GM21390 (cell line): ENCODE measurements at regions not wholly inside any gene's neighbourhood (a gene's known extent, or its start where the extent isn't known, plus 50 kb on each side); places are given as distances from the start of the nearest gene placed in this dataset.

Experiments used
- ATAC-seq: cut with Tn5 transposase; IDR thresholded peaks from one replicate; pipeline ENCODE4 v1.9.1; 2021; ENCODE audit not compliant: unreplicated experiment

DNA sequence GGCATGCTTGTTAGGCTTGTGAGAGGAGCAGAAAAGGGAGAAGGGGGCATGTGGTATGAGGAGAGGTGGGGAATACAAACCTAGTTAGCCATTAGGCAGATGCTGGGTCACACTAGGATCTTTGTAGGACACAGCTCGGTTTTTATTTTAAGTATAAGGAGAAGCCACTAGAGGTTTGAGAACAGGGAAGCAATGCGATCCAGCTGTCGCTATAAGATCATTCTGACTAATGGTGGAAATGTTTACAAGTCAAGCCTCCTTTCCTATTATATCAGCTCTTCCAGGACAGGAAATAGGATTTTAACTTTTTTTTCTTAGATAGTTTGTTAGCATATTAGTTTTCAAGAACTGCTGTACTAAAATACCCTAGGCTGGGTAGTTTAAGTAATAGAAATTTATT is 609.9 kb downstream of the INSC start:
- no peak for ATAC-seq

DNA sequence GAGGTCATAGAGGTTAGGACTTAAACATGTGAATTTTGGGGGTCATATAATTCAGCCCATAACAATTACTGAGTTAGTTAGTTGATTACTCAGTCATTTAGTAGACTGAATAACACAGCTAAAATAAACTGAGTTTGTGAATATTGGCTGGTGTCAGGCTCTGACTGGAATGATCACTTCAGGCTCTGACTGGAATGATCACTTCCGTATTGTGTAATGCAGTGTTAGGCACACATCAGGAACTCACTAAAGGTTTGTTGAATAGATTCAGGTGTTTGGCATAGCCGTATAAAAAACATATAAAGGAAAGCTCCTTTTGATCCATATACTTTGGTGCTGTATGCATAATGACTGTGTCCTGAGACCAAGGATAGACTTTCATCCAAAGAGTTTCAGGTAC is 610.5 kb downstream of the INSC start:
- ATAC-seq: no peak

DNA sequence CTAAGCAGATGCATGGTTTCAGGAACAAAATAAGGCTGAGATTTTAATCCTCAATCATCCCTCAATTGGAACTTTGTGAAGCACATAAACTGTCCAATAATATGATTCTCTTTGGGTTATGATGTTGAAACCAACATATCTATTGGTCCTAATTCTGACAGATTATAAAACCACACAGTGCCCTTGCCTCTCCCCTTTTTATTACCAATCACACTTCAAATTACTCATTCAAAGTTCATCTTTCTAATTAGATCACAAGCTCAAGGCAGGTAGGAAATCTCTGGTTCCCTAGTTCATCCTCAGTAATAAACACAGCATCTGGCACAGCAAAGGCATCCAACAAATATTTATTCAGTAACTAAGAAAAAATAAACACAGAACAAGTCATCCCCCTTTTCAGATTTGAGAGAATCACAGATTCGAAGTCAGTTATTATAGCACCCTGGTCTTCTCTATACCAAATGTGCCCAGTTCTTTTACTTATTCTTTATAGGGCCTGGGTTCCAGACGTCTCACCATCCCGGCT is 611.6 kb downstream of the INSC start:
- ATAC-seq: no peak

DNA sequence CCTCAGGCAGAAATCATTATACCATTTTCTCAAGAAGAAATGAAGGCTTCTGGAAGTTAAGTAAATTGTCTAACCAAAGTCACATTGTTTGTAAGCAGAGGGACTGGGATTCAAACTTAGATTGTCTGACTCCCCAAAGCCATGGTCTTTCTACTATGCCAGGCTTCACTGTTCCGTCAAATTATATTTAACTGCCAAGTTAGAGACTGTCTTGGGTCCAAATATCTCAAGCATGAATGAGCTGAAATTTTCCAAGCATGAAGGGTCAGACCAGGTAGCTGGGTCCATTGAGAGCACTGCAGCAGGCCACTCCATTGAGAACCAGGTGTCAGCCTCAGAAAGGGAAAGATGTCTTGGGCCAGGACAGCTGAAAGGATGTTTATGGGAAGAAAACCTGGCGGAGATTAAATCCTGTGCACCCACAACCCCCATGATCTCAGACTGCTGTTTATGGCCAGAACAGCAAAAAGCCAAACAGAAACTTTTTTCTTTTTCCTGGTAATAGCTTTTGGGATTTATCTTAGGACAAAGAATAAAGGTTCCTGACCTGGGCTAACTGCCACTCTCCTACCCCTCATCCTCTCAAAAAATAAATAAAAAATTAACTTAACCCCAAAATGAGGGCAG is 612.3 kb downstream of the INSC start:
- no peak for ATAC-seq

DNA sequence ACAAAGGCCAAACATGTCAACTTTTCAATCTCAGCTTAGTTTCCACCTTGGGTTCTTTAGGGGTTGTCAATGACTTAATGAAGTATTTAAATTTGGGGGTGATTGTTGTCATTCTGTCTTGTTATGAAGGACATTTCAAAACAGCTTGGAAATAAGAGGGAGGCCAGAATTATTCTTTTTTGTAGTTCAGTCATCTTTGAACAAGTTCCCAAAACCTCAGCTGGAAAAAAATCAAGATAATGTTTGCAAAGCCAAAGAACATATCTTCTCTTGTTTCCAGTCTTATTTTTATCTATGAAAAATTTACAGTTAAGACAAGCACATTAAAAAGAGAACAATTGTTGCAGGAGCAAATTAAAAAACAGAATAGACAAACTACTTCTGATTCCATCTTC is 612.8 kb downstream of the INSC start:
- no peak for ATAC-seq

DNA sequence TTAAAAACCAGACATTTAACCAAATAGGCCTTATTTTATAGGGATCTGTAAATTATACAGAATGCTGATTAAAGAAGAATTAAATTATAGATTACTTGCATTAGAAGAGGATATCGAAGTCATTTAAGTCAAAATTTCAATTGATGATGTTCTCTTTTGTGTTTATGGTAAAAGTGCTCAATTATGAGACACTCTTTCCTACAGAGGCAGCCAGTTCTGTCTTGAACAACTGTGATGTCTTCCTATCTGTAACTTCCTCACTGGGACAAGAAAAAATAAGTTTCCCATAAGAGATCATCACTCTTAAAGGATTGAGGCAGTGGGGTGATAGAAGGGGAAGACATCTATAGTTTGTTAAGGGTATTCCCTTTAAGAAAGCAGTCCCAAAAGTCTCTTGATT is 613.5 kb downstream of the INSC start:
- no peak for ATAC-seq

DNA sequence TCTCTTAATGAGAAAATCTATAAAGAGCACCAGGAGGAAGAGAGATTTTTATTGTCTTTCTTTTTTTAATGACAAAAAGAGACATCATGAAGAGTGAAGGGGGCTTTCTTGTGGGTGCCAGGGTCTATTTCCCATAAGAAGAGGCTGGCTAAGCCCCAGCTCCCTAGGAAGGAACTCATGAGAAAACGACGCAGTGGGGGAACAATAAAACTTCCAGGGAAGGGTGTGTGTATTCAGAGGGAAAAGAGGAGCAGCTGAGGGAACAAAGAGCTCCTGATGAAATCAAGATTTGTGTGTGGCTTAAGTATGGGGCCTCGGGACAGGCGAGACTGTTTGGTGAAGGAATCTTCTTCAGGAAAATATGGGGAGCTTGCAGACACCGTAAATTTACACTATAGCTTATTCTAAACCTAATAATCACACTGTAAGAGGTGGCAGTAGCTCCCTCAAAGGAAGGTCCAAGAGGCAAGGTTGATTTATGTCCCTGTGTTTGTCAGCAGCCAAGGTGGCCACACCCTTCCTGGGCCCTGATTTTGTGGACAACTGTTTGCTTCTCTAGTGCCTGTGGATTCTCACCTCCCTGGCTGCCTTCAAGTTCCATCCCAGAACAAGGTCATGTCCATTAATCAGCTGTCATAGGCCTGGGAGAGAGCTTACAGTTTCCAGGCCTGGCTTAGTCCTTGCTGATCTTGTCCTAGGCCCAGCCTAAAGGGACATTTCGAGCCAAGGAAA is 615.7 kb downstream of the INSC start:
- ATAC-seq: no peak

DNA sequence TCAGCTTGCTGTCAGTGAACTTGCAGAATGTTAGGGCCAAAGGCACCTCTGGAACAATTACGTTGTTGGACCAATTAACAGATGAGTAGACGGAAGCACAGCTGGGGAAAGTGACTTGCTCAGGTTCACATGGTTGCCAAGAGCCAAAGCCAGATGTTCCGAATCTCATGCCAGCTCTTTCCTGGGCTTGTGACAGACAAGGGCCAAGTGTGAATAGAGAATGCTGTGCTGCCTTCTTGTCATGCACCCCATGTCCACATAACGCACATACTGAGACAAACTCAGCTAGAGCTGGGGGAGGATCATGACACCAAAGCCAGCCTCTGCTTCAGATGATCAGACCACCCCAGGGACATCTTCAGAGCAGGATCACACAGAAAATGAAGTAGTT is 616.3 kb downstream of the INSC start:
- ATAC-seq: no peak

DNA sequence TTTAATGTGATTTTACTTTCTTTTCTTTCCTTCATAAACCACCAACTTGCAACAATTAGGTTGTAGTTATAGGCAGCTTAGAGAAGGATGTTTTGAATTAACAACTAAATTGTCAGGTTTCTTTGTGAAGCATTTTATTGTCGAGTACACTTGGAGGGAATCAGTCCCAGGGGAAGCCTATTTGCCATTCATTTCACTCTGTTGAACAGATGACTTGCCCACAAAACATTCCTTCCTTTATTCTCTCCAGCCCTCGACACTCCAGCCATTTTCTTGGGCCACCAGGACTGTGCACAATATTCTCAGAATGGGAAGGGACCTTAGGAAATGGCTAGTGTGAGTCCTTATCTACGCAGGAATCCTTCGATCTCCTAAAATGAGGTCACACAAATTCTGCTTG is 620.6 kb downstream of the SOX6 start:
- no peak for ATAC-seq

DNA sequence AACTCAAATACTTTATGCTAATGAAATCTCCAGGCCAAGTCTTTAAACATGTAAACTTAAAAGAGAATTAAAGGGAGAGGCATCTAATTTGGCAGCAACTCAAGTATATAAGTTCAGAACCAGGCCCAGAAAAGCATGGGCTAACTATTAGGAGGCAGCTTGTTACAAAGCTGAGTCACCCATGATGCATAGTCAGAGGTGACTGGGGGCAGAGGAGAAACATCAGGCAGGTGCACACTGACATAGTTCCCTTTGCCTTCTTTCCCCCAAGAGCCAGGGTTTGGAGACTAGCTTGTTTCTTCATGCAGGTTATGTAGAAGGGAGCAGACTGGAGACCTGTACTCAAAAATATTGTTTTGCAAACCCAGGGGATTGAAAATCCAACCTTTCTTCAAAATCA is 619.0 kb downstream of the SOX6 start:
- ATAC-seq: no peak

DNA sequence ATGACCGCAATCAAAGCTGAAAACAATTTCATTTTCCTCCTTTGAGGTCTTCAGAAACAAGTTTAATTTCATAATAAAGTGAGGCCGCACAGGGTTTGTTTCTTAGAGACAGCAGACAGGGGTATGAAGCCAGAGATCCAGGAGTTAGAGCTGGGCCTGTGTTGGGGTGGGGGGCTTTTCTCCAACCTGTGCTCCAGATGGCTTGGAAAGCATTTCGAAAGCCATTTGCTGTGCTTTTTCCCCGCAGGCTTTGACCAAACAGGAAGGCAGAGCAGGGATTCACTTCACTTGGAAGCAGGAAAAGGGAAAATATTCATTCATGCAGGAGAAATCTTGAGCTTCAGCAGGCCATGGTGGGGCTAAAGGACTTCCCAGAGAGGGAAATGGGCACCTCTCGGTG is 617.4 kb downstream of the SOX6 start:
- no peak for ATAC-seq

DNA sequence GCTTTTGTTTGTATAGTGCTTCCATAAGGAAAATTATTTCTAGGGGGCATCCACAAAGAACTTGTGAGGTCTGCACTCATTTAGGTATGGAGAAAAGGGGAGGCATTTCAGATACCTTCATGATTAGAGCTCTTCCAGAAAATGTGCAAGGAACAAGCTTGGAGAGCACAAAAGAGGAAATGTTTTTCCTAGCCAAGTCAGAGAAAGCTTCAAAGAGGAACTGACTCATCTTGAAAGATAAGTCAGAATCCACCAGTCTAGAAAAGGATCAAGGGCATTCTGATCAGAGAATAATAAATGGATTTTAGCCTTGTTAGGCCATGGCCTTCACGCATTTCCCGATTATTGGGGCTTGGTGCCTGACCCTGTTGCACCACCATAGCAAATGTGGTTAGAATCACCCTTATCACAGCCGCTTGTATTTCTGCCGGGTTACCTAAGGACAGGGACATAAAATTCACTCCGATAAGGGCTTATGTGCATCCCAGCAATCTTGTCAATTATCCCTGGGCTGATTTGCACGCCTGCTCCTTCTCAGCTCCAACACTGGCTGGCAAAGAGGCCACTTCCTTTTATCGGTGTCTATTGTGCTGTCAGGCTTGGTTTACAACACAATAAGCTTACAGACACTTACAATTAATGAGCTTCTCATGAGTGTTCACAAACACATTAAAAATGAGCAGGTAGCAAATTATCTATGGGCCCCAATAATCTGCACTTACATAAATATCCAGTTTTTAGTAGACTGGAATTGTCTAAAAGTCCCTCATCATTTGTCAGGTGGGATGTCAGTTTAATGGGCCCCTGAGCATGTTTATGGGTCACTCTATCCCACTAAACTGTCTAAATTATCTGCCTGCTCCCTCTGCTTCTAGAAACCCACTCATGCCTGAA is 613.5 kb downstream of the SOX6 start:
- ATAC-seq: no peak

DNA sequence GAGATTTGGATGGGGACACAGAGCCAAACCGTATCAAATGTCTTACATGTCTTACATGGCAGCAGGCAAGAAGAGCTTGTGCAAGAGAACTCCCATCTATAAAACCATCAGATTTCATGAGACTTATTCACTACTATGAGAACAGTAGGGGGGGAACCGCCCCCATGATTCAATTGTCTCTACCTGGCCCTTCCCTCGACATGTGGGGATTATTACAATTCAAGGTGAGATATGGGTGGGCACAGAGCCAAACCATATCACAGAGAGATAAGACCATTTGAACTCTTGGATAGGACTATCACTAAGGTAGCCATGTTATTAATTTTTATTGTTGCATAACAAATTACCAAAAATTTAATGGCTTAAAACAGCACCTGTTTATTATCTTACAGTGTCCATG is 611.7 kb downstream of the SOX6 start:
- no peak for ATAC-seq

DNA sequence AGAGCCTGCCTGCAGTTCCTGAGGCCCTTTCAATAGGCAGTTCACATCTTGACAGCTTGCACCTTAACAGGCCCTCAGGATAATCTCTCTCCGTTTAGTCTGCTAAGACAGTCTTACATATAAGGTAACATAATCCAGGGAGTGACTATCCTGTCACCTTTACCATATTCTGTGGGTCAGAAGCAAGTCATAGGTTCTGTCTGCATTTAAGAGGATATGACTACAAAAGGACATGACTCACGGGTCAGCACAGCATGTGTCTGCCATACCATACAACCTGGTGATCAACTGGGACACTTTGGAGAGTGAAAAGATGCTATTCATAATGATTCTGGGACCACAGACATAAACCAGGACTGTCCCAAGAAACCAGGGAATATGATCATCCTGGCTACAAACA is 611.1 kb downstream of the SOX6 start:
- ATAC-seq: no peak

DNA sequence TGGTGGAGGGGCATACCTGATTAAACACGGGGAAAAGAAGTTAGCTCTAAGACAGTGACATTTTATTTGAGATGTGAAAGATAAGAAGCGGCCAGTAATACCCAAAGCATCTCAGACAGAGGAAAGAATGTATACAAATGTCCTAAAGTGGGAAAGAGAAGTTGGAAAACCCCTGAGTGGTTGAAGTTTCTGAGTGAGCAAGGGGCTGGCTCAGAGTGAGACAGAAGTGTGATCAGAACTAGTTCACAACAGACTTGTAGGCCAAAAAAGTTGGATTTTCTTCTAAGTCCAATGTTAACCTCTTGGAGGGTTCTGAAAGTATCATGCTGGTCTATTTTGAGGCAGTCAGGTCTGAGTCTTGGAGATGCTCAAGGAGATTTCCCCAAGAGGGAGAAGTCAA is 608.7 kb downstream of the SOX6 start:
- ATAC-seq: no peak

DNA sequence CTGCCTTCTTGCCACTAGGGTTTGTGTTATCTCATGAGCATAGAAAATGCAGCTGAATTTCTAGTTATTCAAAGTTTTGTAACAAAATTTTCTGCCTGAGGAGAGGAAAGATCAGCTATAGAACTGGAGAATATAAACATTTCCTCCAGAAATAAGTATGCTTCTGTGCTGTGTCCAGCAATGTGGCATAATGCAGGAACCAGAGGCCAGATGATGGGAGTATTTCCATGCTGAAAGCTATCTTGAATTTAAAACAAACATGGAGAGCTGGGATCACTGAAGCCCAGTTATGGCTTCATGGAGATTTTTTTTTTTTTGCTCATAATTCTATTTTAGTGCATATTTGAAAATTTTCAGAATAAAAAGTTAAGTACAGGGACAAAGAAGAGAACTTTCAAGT is 608.2 kb downstream of the SOX6 start:
- ATAC-seq: no peak

DNA sequence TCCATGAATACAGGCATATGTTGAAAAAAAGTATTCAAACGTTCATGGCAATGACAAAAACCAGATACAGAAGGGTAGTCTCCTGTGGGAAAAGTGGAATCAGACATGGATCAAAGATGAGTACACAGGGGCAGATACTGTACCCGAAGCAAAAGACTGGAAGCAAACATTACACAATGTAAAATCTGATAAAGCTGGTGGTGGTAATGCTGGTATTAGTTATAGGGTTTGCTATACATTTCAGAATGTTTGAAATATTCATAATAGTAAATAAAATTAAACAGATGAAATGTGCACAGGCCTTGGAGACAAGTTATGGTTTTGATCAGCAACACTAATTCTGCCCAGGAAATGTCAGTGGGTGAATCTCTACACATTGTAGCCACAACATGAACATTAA is 607.6 kb downstream of the SOX6 start:
- ATAC-seq: no peak

DNA sequence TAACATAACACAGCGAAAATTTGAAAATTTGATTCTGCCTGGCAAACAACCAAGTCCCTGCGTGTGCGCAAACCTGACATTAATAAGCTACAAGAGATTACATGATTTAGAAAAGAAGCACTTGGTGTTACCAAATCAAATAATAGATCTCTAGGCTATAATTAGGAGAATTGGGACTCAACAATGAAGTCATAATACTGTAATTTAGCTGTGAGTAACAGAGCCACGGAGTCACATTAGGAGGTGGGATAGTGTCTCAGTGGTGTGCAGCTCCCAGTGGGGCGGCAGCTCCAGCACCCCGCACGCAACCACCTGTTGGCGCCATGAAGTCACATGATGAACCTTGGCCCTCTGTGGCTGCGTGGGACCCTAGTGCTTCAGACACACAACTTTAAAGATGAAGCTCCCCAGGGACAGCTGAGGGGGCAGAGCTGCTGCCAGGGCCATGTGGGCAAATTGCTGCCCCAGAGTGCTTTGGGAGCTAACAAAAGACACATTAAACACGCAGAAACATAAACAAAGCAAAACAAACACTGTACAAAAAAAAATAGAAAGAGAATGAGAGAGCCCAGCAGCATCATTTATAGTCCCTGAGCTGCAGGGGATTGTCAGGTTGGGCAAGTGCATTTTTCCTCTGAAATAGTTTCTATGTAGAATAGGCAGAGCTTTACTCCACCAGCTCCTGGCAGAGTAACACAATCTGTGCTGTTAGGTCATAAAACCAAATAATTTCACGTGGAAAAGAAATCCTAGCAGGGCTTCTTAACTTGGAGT is 605.6 kb downstream of the SOX6 start:
- no peak for ATAC-seq

DNA sequence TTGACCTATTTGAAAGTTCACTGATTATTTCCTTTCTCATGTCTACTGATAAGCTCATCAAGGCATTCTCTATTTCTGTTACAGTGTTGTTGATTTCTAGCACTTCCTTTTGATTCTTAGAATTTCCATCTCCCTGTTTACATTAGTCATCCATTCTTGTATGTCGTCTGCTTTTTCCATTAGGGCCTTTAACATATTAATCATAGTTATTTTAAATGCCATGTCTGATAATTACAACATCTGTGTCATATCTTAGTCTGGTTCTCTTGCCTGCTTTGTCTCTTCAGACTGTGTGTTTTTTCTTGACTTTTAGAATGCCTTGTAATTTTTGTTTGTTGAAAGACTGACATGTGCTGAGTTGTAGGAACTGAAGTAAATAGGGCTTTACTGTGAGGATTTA is 602.1 kb downstream of the SOX6 start:
- ATAC-seq: no peak

DNA sequence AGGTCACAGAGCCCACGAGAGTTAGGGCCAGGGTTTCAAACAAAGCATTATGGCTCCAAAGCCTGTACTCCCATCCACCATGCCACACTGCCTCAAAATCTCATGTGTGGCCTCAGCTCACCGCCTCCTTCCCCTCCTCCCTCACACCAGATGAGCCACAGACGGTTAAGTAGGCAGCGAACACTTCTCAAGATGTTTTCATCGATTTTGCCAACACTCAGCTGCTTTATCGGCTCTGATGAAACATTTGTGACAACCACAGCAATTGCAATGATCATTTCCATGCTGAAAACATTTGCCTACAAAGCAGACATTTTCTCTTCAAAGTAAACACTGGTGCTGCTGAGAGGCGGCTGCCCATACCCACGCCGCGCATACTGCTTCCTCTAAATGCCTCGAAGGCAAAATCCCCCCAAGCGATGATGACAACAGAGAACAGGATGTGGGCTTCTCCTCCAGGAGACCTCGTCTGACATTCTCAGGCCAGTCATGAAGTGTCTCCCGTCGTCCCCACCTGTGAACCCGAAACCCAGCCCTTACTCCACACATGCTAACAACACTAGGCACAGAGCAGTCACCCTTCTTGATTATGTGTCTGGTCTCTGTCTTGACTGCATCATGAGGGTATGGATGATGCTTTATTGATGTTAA is 599.2 kb downstream of the SOX6 start:
- no peak for ATAC-seq
